ENCODE measurements at regions not wholly inside any gene's neighbourhood (a gene's known extent, or its start where the extent isn't known, plus 50 kb on each side); places are given as distances from the start of the nearest gene placed in this dataset.

GRCh38 chr11:47914743-47915142, 65.6 kb upstream of the PTPRJ start:
- TF ChIP-seq SIN3A (IDR thresholded peaks at IDR 0.05; ENCODE audit: borderline replicate concordance, insufficient read depth, low read depth, low read length) (no peak), CTCF (IDR thresholded peaks at IDR 0.05) (no peak), REST (IDR thresholded peaks at IDR 0.05; ENCODE audit: insufficient read depth in 1 of 2, low read depth in 2 of 2, low read length in 1 of 2) (no peak)
